CD14-positive monocyte (primary cell): ENCODE measurements at regions not wholly inside any gene's neighbourhood (a gene's known extent, or its start where the extent isn't known, plus 50 kb on each side); places are given as distances from the start of the nearest gene placed in this dataset.

Experiments
- DNase-seq, 3 donors: peaks; one replicate each; pipeline ENCODE4 v3.0.0-alpha.2; 2011 to 2022
- H2AFZ ChIP-seq: 2 replicates; pipeline ENCODE4 v1.6.0; 2012; ENCODE audit warnings: mild to moderate bottlenecking, low read depth, low read length, inconsistent platforms; ENCODE audit not compliant: insufficient read depth, poor library complexity, severe bottlenecking
- H3K27ac ChIP-seq, 2 donors: 1 replicate in 1 of 2; 2 replicates in 1 of 2; pipeline ENCODE4 v1.5.1; 2012 to 2013; ENCODE audit warnings: low read length in 2 of 2, control low read depth in 1 of 2, inconsistent platforms in 1 of 2, low read depth in 1 of 2, mild to moderate bottlenecking in 1 of 2
- H3K27me3 ChIP-seq, 2 donors: one replicate each; pipeline versions ENCODE4 v1.6.0 to v1.6.1; 2011 to 2013; ENCODE audit warnings: low read length in 2 of 2; ENCODE audit not compliant: control insufficient read depth in 2 of 2, insufficient read depth in 2 of 2
- H3K36me3 ChIP-seq, 2 donors: replicated peaks in 1 of 2; 1 replicate in 1 of 2; 2 replicates in 1 of 2; pipeline versions ENCODE4 v1.5.1 to v1.6.1; 2012 to 2013; ENCODE audit warnings: low read length in 2 of 2, control low read depth in 1 of 2, inconsistent platforms in 1 of 2, mild to moderate bottlenecking in 1 of 2; ENCODE audit not compliant: insufficient read depth in 2 of 2, control insufficient read depth in 1 of 2
- H3K4me1 ChIP-seq, 2 donors: 1 replicate in 1 of 2; 2 replicates in 1 of 2; pipeline versions ENCODE4 v1.5.1 to v1.6.1; 2012 to 2013; ENCODE audit warnings: low read length in 2 of 2, control low read depth in 1 of 2, inconsistent platforms in 1 of 2, mild to moderate bottlenecking in 1 of 2, moderate library complexity in 1 of 2; ENCODE audit not compliant: insufficient read depth in 2 of 2, control insufficient read depth in 1 of 2
- H3K4me2 ChIP-seq: replicated peaks from 2 replicates; pipeline ENCODE3; 2012; ENCODE audit warnings: low read length, moderate library complexity, mild to moderate bottlenecking; ENCODE audit not compliant: poor library complexity, severe bottlenecking; ENCODE audit errors: extremely low read depth
- H3K4me3 ChIP-seq, 3 experiments: fragments of 200-600 bp in 1 of 3; sonication (generic) in 1 of 3; replicated peaks in 1 of 3; 1 replicate in 2 of 3; 2 replicates in 1 of 3; pipeline ENCODE4 v1.5.1; 2011 to 2013; ENCODE audit warnings: low read length in 3 of 3, mild to moderate bottlenecking in 3 of 3, control low read depth in 2 of 3, low read depth in 2 of 3, inconsistent platforms in 1 of 3, moderate library complexity in 1 of 3
- H3K79me2 ChIP-seq: 2 replicates; pipeline ENCODE4 v1.6.0; 2012; ENCODE audit warnings: mild to moderate bottlenecking, control low read depth, inconsistent platforms, low read length, moderate library complexity; ENCODE audit not compliant: insufficient read depth
- H3K9ac ChIP-seq: 2 replicates; pipeline ENCODE4 v1.6.0; 2017; ENCODE audit warnings: low read length, mild to moderate bottlenecking; ENCODE audit not compliant: insufficient read depth, poor library complexity, severe bottlenecking
- H3K9me3 ChIP-seq, 2 donors: replicated peaks in 1 of 2; 1 replicate in 1 of 2; 2 replicates in 1 of 2; pipeline versions ENCODE4 v1.5.1 to v1.6.1; 2012 to 2013; ENCODE audit warnings: low read length in 2 of 2, control low read depth in 1 of 2; ENCODE audit not compliant: control insufficient read depth in 1 of 2, insufficient read depth in 1 of 2
- H4K20me1 ChIP-seq: 2 replicates; pipeline ENCODE4 v1.6.0; 2012; ENCODE audit warnings: mild to moderate bottlenecking, low read length, control low read depth, moderate library complexity; ENCODE audit not compliant: insufficient read depth
- H3K27ac Mint-ChIP-seq, 7 donors: one replicate each; pipeline ENCODE4 v1.8.0; 2020; ENCODE audit warnings: mild to moderate bottlenecking in 7 of 7, mixed read lengths in 7 of 7, moderate library complexity in 6 of 7, inconsistent platforms in 2 of 7
- H3K27me3 Mint-ChIP-seq, 3 donors: one replicate each; pipeline ENCODE4 v1.8.0; 2021 to 2022; ENCODE audit warnings: low read depth in 3 of 3, mild to moderate bottlenecking in 3 of 3, mixed read lengths in 3 of 3, moderate library complexity in 3 of 3, inconsistent platforms in 1 of 3
- H3K36me3 Mint-ChIP-seq, 2 donors: one replicate each; pipeline ENCODE4 v1.8.0; 2020; ENCODE audit warnings: mixed read lengths in 2 of 2, inconsistent platforms in 1 of 2, mild to moderate bottlenecking in 1 of 2
- H3K4me1 Mint-ChIP-seq: one replicate; pipeline ENCODE4 v1.8.0; 2020; ENCODE audit warnings: mild to moderate bottlenecking, mixed read lengths
- H3K4me3 Mint-ChIP-seq, 2 donors: one replicate each; pipeline ENCODE4 v1.8.0; 2020; ENCODE audit warnings: mild to moderate bottlenecking in 2 of 2, mixed read lengths in 2 of 2, moderate library complexity in 1 of 2
- H3K9me3 Mint-ChIP-seq, 7 donors: one replicate each; pipeline ENCODE4 v1.8.0; 2020 to 2022; ENCODE audit warnings: mixed read lengths in 7 of 7, mild to moderate bottlenecking in 6 of 7, moderate library complexity in 6 of 7, inconsistent platforms in 2 of 7
- CTCF ChIP-seq: fragments of 200-600 bp; IDR thresholded peaks from one replicate; pipeline ENCODE4 v1.8.0; 2022; ENCODE audit warnings: antibody characterized with exemption, mild to moderate bottlenecking
- WGBS: methylation state at CpG from one replicate; pipeline ENCODE4 v1.1.5; 2013; ENCODE audit warnings: missing lambda C conversion rate; ENCODE audit not compliant: insufficient coverage; 5-methylcytosine and 5-hydroxymethylcytosine counted together
- intact Hi-C, 2 donors: fragments of 100-400 bp; cut with micrococcal nuclease; formaldehyde crosslinking; loops; one replicate each; pipeline versions ENCODE4 v1.15.0 to v1.15.1; 2023

GRCh38 chr21:17455451-17455850 lies 57.4 kb upstream of the CXADR start:
- intact Hi-C loops, result no loop called here
- no CpG with 5 or more reads among the region's 6 CpGs for WGBS
- no peaks in the 10 kb centered on the region for H3K36me3 ChIP-seq

GRCh38 chr21:17458279-17458678 lies 54.6 kb upstream of the CXADR start:
- no peak for TF ChIP-seq CTCF
- Histone ChIP-seq H3K79me2 (no peaks in the 10 kb centered on the region), H3K4me1 (no peaks in the 10 kb centered on the region), H3K4me2 (no peak overlapping the region), H3K36me3 (no peaks in the 10 kb centered on the region), H3K27ac (no peak overlapping the region), H2AFZ (no peak overlapping the region), H4K20me1 (no peaks in the 10 kb centered on the region), H3K9me3 (no peaks in the 10 kb centered on the region), H3K4me3 (no peak overlapping the region), H3K27me3 (peaks cover 0 to 7% of the 10 kb centered on the region in 2 donors), H3K9ac (no peak overlapping the region)
- no peak for DNase-seq
- H3K27ac Mint-ChIP-seq, result no peak overlapping the region
- peaks cover 10 to 25% (median 11%) of the 10 kb centered on the region in 3 donors for H3K27me3 Mint-ChIP-seq
- intact Hi-C loops, result no loop called here
- no peaks in the 10 kb centered on the region for H3K36me3 Mint-ChIP-seq
- peaks cover 6% of the 10 kb centered on the region for H3K4me1 Mint-ChIP-seq
- H3K4me3 Mint-ChIP-seq, result no peak overlapping the region
- WGBS, result 100% methylated on average over 4 of the region's 6 CpGs
- peaks cover 0 to 3% (median 0%) of the 10 kb centered on the region in 7 donors for H3K9me3 Mint-ChIP-seq

More at GRCh38 chr21:17455451-17455850, 57.4 kb upstream of the CXADR start:
- Histone ChIP-seq H3K4me1 (peaks cover 8 to 10% of the 10 kb centered on the region in 2 donors), H3K9ac (no peak overlapping the region), H3K79me2 (no peaks in the 10 kb centered on the region), H4K20me1 (no peaks in the 10 kb centered on the region), H3K27ac (no peak overlapping the region), H3K4me3 (no peak overlapping the region), H3K9me3 (no peaks in the 10 kb centered on the region), H3K4me2 (no peak overlapping the region), H2AFZ (no peak overlapping the region), H3K27me3 (peaks cover 0 to 7% of the 10 kb centered on the region in 2 donors)
- no peak overlapping the region for H3K27ac Mint-ChIP-seq
- H3K4me1 Mint-ChIP-seq, result peaks cover 14% of the 10 kb centered on the region
- H3K27me3 Mint-ChIP-seq, result peaks cover 10 to 25% (median 11%) of the 10 kb centered on the region in 3 donors
- no peak overlapping the region for H3K4me3 Mint-ChIP-seq
- no peaks in the 10 kb centered on the region for H3K36me3 Mint-ChIP-seq
- peaks cover 0 to 3% (median 0%) of the 10 kb centered on the region in 7 donors for H3K9me3 Mint-ChIP-seq
- no peak for DNase-seq
- no peak for TF ChIP-seq CTCF
